GM23338 (cell line): ENCODE measurements at regions not wholly inside any gene's neighbourhood (a gene's known extent, or its start where the extent isn't known, plus 50 kb on each side); places are given as distances from the start of the nearest gene placed in this dataset.
A peak's percentile ranks its signal among the peaks of the same experiment; 100 is the strongest.

Experiments used
- ATAC-seq: fragments of 200-7000 bp; cut with Tn5 transposase; 3 replicates; pipeline ENCODE4 v1.9.1; 2020
- DNase-seq: peaks from one replicate; pipeline ENCODE4 v3.0.0-alpha.2; 2015; ENCODE audit warnings: low spot score
- H2AFZ ChIP-seq: fragments of 200-600 bp; sonication (generic); 2 replicates; pipeline ENCODE4 v1.8.0; 2016; ENCODE audit warnings: antibody characterized with exemption, mild to moderate bottlenecking, moderate library complexity
- H3F3A ChIP-seq: fragments of 200-600 bp; sonication (generic); replicated peaks from 2 replicates; pipeline ENCODE4 v1.8.0; 2017; ENCODE audit warnings: antibody characterized with exemption, mixed run types, low read depth
- H3K27ac ChIP-seq: fragments of 200-600 bp; sonication (generic); 2 replicates; pipeline ENCODE4 v1.6.1; 2016; ENCODE audit warnings: low read depth
- H3K27me3 ChIP-seq: fragments of 200-600 bp; sonication (generic); 2 replicates; pipeline ENCODE4 v1.8.0; 2016; ENCODE audit warnings: mild to moderate bottlenecking, mixed run types, moderate library complexity; ENCODE audit not compliant: insufficient read depth
- H3K36me3 ChIP-seq: fragments of 200-600 bp; sonication (generic); 2 replicates; pipeline ENCODE4 v1.8.0; 2016; ENCODE audit warnings: mild to moderate bottlenecking; ENCODE audit not compliant: insufficient read depth
- H3K4me1 ChIP-seq: fragments of 200-600 bp; sonication (generic); 2 replicates; pipeline ENCODE4 v1.8.0; 2016; ENCODE audit warnings: mild to moderate bottlenecking, moderate library complexity; ENCODE audit not compliant: insufficient read depth
- H3K4me2 ChIP-seq: fragments of 200-600 bp; sonication (generic); 2 replicates; pipeline ENCODE4 v1.7.1; 2017; ENCODE audit warnings: mixed run types
- H3K4me3 ChIP-seq: fragments of 200-600 bp; sonication (generic); 2 replicates; pipeline ENCODE4 v1.6.1; 2016; ENCODE audit warnings: mixed run types
- H3K79me2 ChIP-seq: fragments of 200-600 bp; sonication (generic); replicated peaks from 2 replicates; pipeline ENCODE4 v1.8.0; 2017; ENCODE audit warnings: mild to moderate bottlenecking; ENCODE audit not compliant: insufficient read depth
- H3K9me2 ChIP-seq: fragments of 200-600 bp; sonication (generic); 2 replicates; pipeline ENCODE4 v1.8.0; 2017; ENCODE audit not compliant: insufficient read depth
- H4K20me1 ChIP-seq: fragments of 200-600 bp; sonication (generic); replicated peaks from 2 replicates; pipeline ENCODE4 v1.8.0; 2017; ENCODE audit warnings: mild to moderate bottlenecking; ENCODE audit not compliant: insufficient read depth
- H3K27ac Mint-ChIP-seq: 2 replicates; pipeline ENCODE4 v1.8.0; 2020; ENCODE audit warnings: inconsistent platforms, mild to moderate bottlenecking, moderate library complexity, mixed read lengths
- H3K27me3 Mint-ChIP-seq: 3 replicates; pipeline ENCODE4 v1.8.0; 2022; ENCODE audit warnings: low read depth, mild to moderate bottlenecking, moderate library complexity, mixed read lengths, inconsistent platforms; ENCODE audit not compliant: insufficient read depth, poor library complexity
- H3K36me3 Mint-ChIP-seq: 3 replicates; pipeline ENCODE4 v1.8.0; 2021; ENCODE audit warnings: low read depth, mild to moderate bottlenecking, inconsistent platforms, moderate library complexity, mixed read lengths
- H3K4me1 Mint-ChIP-seq: 3 replicates; pipeline ENCODE4 v1.8.0; 2020; ENCODE audit warnings: mild to moderate bottlenecking, inconsistent platforms, mixed read lengths
- H3K4me3 Mint-ChIP-seq: 3 replicates; pipeline ENCODE4 v1.8.0; 2021; ENCODE audit warnings: moderate library complexity, mild to moderate bottlenecking, inconsistent platforms, mixed read lengths
- H3K9me3 Mint-ChIP-seq: 3 replicates; pipeline ENCODE4 v1.8.0; 2020; ENCODE audit warnings: moderate library complexity, mild to moderate bottlenecking, inconsistent platforms, mixed read lengths
- CTCF ChIP-seq, 2 experiments: fragments of 200-600 bp in 1 of 2; sonication (generic) in 1 of 2; conservative IDR thresholded peaks; 2 replicates each; pipeline versions ENCODE4 v1.5.1 to v1.6.1; 2016 to 2017; ENCODE audit warnings: antibody characterized with exemption in 2 of 2, low read depth in 2 of 2, mild to moderate bottlenecking in 2 of 2, moderate library complexity in 1 of 2
- EZH2 ChIP-seq: fragments of 200-600 bp; sonication (generic); IDR thresholded peaks from one replicate; pipeline ENCODE4 v1.8.0; 2017; ENCODE audit warnings: antibody characterized with exemption, mild to moderate bottlenecking, low read depth; ENCODE audit not compliant: unreplicated experiment
- EZH2phosphoT487 ChIP-seq: fragments of 200-600 bp; sonication (generic); IDR thresholded peaks from one replicate; pipeline ENCODE4 v1.8.1; 2018; ENCODE audit warnings: antibody characterized with exemption; ENCODE audit not compliant: unreplicated experiment
- JUNB ChIP-seq: IDR thresholded peaks from one replicate; pipeline ENCODE4 v1.6.1; 2016; ENCODE audit warnings: antibody characterized with exemption; ENCODE audit not compliant: unreplicated experiment
- NANOG ChIP-seq: IDR thresholded peaks from 2 replicates; pipeline ENCODE4 v1.6.1; 2016; ENCODE audit warnings: antibody characterized with exemption, borderline replicate concordance
- STAT1 ChIP-seq: IDR thresholded peaks from one replicate; pipeline ENCODE4 v1.6.1; 2016; ENCODE audit warnings: antibody characterized with exemption; ENCODE audit not compliant: unreplicated experiment
- ZNF114 ChIP-seq: fragments of 250-450 bp; sonication (Bioruptor Pico); IDR thresholded peaks from 2 replicates; pipeline ENCODE4 v1.5.0; 2020; ENCODE audit warnings: mild to moderate bottlenecking, moderate library complexity
- ZNF331 ChIP-seq: fragments of 250-450 bp; sonication (Bioruptor Pico); IDR thresholded peaks from 2 replicates; pipeline ENCODE4 v1.5.0; 2020; ENCODE audit warnings: low read depth, mild to moderate bottlenecking, moderate library complexity
- TF ChIP-seq, protein P1 (sequence below): IDR thresholded peaks from one replicate; pipeline ENCODE4 v1.6.1; 2018; ENCODE audit warnings: antibody characterized with exemption; ENCODE audit not compliant: unreplicated experiment
- TF ChIP-seq, protein P2 (sequence below): IDR thresholded peaks from 2 replicates; pipeline ENCODE4 v1.6.1; 2016; ENCODE audit warnings: antibody characterized with exemption

GRCh38 chr19:46953955-46954501 is 65.6 kb upstream of the NPAS1 start:
- peak overlapping the region; percentile 63; the same call in 1 of the 2 replicates for H3K27ac ChIP-seq
- TF ChIP-seq NANOG (no peak), CTCF (conservative IDR thresholded peaks at IDR 0.05; ENCODE audit: low read depth in 2 of 2) (no peak), JUNB (no peak), EZH2phosphoT487 (no peak), ZNF331 (CRISPR knock-in tag) (no peak), STAT1 (no peak)
- TF ChIP-seq, protein P1, sequence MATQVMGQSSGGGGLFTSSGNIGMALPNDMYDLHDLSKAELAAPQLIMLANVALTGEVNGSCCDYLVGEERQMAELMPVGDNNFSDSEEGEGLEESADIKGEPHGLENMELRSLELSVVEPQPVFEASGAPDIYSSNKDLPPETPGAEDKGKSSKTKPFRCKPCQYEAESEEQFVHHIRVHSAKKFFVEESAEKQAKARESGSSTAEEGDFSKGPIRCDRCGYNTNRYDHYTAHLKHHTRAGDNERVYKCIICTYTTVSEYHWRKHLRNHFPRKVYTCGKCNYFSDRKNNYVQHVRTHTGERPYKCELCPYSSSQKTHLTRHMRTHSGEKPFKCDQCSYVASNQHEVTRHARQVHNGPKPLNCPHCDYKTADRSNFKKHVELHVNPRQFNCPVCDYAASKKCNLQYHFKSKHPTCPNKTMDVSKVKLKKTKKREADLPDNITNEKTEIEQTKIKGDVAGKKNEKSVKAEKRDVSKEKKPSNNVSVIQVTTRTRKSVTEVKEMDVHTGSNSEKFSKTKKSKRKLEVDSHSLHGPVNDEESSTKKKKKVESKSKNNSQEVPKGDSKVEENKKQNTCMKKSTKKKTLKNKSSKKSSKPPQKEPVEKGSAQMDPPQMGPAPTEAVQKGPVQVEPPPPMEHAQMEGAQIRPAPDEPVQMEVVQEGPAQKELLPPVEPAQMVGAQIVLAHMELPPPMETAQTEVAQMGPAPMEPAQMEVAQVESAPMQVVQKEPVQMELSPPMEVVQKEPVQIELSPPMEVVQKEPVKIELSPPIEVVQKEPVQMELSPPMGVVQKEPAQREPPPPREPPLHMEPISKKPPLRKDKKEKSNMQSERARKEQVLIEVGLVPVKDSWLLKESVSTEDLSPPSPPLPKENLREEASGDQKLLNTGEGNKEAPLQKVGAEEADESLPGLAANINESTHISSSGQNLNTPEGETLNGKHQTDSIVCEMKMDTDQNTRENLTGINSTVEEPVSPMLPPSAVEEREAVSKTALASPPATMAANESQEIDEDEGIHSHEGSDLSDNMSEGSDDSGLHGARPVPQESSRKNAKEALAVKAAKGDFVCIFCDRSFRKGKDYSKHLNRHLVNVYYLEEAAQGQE: no peak
- TF ChIP-seq, protein P2, sequence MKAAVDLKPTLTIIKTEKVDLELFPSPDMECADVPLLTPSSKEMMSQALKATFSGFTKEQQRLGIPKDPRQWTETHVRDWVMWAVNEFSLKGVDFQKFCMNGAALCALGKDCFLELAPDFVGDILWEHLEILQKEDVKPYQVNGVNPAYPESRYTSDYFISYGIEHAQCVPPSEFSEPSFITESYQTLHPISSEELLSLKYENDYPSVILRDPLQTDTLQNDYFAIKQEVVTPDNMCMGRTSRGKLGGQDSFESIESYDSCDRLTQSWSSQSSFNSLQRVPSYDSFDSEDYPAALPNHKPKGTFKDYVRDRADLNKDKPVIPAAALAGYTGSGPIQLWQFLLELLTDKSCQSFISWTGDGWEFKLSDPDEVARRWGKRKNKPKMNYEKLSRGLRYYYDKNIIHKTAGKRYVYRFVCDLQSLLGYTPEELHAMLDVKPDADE: no peak
- DNase-seq (no peak), ATAC-seq (no peak)
- H3K4me2 ChIP-seq: no peak overlapping the region
- H3K4me3 ChIP-seq: no peak overlapping the region
- H3K27me3 ChIP-seq: no peaks in the 10 kb centered on the region
- no peak overlapping the region for H2AFZ ChIP-seq
- Mint-ChIP-seq H3K4me1 (peaks cover 11% of the 10 kb centered on the region), H3K27me3 (no peaks in the 10 kb centered on the region), H3K9me3 (no peaks in the 10 kb centered on the region), H3K36me3 (peaks cover 11% of the 10 kb centered on the region), H3K4me3 (no peak overlapping the region), H3K27ac (no peak overlapping the region)
- no peaks in the 10 kb centered on the region for H3K36me3 ChIP-seq
- peaks cover 13% of the 10 kb centered on the region; the same call in 1 of the 2 replicates for H3F3A ChIP-seq
- no peaks in the 10 kb centered on the region for H3K9me2 ChIP-seq
- H4K20me1 ChIP-seq: peaks cover 14% of the 10 kb centered on the region
- H3K4me1 ChIP-seq: no peaks in the 10 kb centered on the region; the same call in 1 of the 2 replicates
- peaks cover 25% of the 10 kb centered on the region for H3K79me2 ChIP-seq

DNA sequence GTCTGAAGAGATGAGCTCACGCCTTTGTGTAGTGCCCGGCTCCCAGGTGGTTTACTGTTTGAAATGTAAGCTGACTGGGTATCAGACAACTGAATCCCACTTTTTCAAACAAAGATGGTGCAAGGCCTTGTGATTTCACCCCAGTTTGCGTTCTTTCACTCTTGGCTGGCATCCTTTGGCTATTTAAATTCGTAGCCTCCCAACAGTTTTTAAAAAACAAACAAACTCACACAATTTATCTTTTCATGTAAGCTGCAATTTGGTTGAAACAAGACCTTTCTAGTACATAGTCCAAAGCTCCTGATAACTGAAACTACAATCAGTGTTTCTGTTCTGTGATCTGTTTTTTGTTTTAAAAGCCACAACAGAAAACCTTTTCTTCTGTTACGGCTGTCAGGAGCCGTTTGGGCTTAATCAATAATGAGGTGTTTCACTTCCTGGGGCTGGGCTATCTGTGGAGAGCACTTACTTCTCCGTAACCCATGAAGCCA is 65.1 kb upstream of the NPAS1 start:
- no peak overlapping the region for H3K4me2 ChIP-seq
- H3K36me3 Mint-ChIP-seq: peaks cover 11% of the 10 kb centered on the region
- no peak for TF ChIP-seq JUNB
- no peak for TF ChIP-seq ZNF114 (CRISPR knock-in tag)
- TF ChIP-seq EZH2: no peak
- no peak for TF ChIP-seq NANOG

More for the DNA sequence above, 65.1 kb upstream of the NPAS1 start:
- Histone ChIP-seq H3K27me3 (no peaks in the 10 kb centered on the region), H3K27ac (peak overlapping the region; percentile 84; the same call in 1 of the 2 replicates), H4K20me1 (peaks cover 16% of the 10 kb centered on the region), H2AFZ (no peak overlapping the region), H3K79me2 (peaks cover 20% of the 10 kb centered on the region), H3K4me1 (peaks cover 1% of the 10 kb centered on the region), H3K4me3 (no peak overlapping the region), H3F3A (peaks cover 13% of the 10 kb centered on the region; the same call in 1 of the 2 replicates), H3K36me3 (no peaks in the 10 kb centered on the region), H3K9me2 (no peaks in the 10 kb centered on the region)
- no peak for DNase-seq
- no peak overlapping the region for H3K4me3 Mint-ChIP-seq
- H3K4me1 Mint-ChIP-seq: peaks cover 11% of the 10 kb centered on the region
- no peaks in the 10 kb centered on the region for H3K9me3 Mint-ChIP-seq
- no peaks in the 10 kb centered on the region for H3K27me3 Mint-ChIP-seq
- no peak overlapping the region for H3K27ac Mint-ChIP-seq
- no peak for ATAC-seq
